ENCODE measurements at regions not wholly inside any gene's neighbourhood (a gene's known extent, or its start where the extent isn't known, plus 50 kb on each side); places are given as distances from the start of the nearest gene placed in this dataset.

GRCh38 chr4:133355633-133356032, 206.5 kb downstream of the PCDH10 start:
- TF ChIP-seq, protein P1, sequence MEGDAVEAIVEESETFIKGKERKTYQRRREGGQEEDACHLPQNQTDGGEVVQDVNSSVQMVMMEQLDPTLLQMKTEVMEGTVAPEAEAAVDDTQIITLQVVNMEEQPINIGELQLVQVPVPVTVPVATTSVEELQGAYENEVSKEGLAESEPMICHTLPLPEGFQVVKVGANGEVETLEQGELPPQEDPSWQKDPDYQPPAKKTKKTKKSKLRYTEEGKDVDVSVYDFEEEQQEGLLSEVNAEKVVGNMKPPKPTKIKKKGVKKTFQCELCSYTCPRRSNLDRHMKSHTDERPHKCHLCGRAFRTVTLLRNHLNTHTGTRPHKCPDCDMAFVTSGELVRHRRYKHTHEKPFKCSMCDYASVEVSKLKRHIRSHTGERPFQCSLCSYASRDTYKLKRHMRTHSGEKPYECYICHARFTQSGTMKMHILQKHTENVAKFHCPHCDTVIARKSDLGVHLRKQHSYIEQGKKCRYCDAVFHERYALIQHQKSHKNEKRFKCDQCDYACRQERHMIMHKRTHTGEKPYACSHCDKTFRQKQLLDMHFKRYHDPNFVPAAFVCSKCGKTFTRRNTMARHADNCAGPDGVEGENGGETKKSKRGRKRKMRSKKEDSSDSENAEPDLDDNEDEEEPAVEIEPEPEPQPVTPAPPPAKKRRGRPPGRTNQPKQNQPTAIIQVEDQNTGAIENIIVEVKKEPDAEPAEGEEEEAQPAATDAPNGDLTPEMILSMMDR (conservative IDR thresholded peaks at IDR 0.05; ENCODE audit: low read depth, low read length): no peak
- no peak for TF ChIP-seq EZH2 (IDR thresholded peaks at IDR 0.05; ENCODE audit: borderline replicate concordance, low read depth, low read length, poor library complexity, severe bottlenecking)
